Transverse colon (tissue), 3 donors: ENCODE measurements at regions not wholly inside any gene's neighbourhood (a gene's known extent, or its start where the extent isn't known, plus 50 kb on each side); places are given as distances from the start of the nearest gene placed in this dataset.

ENCODE experiments used
- EP300 ChIP-seq: sonication (generic); formaldehyde crosslinking; IDR thresholded peaks from one replicate; pipeline ENCODE4 v1.6.1; 2017; ENCODE audit warnings: antibody characterized with exemption, low read depth
- TF ChIP-seq, protein P1 (sequence below), 5 experiments: fragments of 200-600 bp in 3 of 5; fragments of 450-650 bp in 2 of 5; sonication (generic) in 3 of 5; IDR thresholded peaks; 1 replicate in 2 of 5; 2 replicates in 3 of 5; pipeline ENCODE4 v1.5.1; 2016 to 2017; ENCODE audit warnings: antibody characterized with exemption in 5 of 5, inconsistent platforms in 3 of 5, mild to moderate bottlenecking in 2 of 5, moderate library complexity in 1 of 5

GRCh38 chr15:77860071-77860691 lies 217.3 kb downstream of the TBC1D2B start:
- TF ChIP-seq, protein P1, sequence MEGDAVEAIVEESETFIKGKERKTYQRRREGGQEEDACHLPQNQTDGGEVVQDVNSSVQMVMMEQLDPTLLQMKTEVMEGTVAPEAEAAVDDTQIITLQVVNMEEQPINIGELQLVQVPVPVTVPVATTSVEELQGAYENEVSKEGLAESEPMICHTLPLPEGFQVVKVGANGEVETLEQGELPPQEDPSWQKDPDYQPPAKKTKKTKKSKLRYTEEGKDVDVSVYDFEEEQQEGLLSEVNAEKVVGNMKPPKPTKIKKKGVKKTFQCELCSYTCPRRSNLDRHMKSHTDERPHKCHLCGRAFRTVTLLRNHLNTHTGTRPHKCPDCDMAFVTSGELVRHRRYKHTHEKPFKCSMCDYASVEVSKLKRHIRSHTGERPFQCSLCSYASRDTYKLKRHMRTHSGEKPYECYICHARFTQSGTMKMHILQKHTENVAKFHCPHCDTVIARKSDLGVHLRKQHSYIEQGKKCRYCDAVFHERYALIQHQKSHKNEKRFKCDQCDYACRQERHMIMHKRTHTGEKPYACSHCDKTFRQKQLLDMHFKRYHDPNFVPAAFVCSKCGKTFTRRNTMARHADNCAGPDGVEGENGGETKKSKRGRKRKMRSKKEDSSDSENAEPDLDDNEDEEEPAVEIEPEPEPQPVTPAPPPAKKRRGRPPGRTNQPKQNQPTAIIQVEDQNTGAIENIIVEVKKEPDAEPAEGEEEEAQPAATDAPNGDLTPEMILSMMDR (IDR thresholded peaks at IDR 0.05) = no peak
- TF ChIP-seq EP300 = no peak
